Brain microvascular endothelial cell (primary cell): ENCODE measurements at regions not wholly inside any gene's neighbourhood (a gene's known extent, or its start where the extent isn't known, plus 50 kb on each side); places are given as distances from the start of the nearest gene placed in this dataset.
"Not testable (repeated sequence)": the region's sequence is repeated elsewhere in the genome, so short reads cannot be mapped to it uniquely, and the experiment has no call there.

Experiments used
- DNase-seq: peaks from one replicate; pipeline ENCODE4 v3.0.0-alpha.2; 2020
- H3K27ac ChIP-seq: fragments of 250-450 bp; sonication (Bioruptor Pico); 2 replicates; pipeline ENCODE4 v1.5.1; 2020; ENCODE audit warnings: mild to moderate bottlenecking, moderate library complexity
- H3K27me3 ChIP-seq: fragments of 250-450 bp; sonication (Bioruptor Pico); replicated peaks from 2 replicates; pipeline ENCODE4 v1.5.1; 2020; ENCODE audit warnings: mild to moderate bottlenecking
- H3K36me3 ChIP-seq: fragments of 250-450 bp; sonication (Bioruptor Pico); replicated peaks from 2 replicates; pipeline ENCODE4 v1.5.1; 2020; ENCODE audit warnings: mild to moderate bottlenecking
- H3K4me3 ChIP-seq: 2 replicates; pipeline ENCODE4 v1.5.1; 2011; ENCODE audit warnings: low read depth, mild to moderate bottlenecking, control low read depth, low read length, moderate library complexity
- CTCF ChIP-seq: IDR thresholded peaks from 2 replicates; pipeline ENCODE4 v1.5.1; 2011; ENCODE audit warnings: low read depth, mild to moderate bottlenecking, moderate library complexity, low read length, control low read depth, inconsistent platforms; ENCODE audit errors: missing control alignments
- in situ Hi-C: cut with HindIII; loops from 2 replicates; pipeline ENCODE4 v1.10.0; 2017; ENCODE audit warnings: low sequenced_read_pairs, low pct_ligation_motif_present

- Histone ChIP-seq H3K36me3 (no peaks in the 10 kb centered on the region), H3K27ac (no peak overlapping the region), H3K27me3 (no peaks in the 10 kb centered on the region), H3K4me3 (no peak overlapping the region)
- DNase-seq, result no peak
- no peak for TF ChIP-seq CTCF
- in situ Hi-C loops, result no loop called here
Measured at GRCh38 chr11:37313266-37313665, 715.2 kb upstream of the RAG2 start.

DNA sequence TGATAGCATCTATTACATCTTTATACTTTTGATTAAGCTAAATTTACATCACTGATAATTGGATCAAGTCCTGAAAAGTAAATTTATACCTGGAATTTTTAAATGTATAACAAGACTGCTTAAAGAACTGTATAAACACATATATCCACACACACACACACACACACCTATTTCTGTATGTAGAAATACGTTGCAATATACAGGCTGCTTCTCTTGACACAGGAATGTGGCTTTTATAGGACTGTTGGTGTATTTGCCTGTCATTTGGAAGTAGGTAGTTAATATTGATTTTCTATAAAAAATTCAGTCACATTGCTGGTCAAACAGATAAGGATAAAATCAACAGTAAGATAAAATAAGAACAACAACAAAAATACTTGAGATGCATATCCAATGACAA, 708.5 kb upstream of the RAG2 start:
- in situ Hi-C loops, result no loop called here
- no peak for TF ChIP-seq CTCF

DNA sequence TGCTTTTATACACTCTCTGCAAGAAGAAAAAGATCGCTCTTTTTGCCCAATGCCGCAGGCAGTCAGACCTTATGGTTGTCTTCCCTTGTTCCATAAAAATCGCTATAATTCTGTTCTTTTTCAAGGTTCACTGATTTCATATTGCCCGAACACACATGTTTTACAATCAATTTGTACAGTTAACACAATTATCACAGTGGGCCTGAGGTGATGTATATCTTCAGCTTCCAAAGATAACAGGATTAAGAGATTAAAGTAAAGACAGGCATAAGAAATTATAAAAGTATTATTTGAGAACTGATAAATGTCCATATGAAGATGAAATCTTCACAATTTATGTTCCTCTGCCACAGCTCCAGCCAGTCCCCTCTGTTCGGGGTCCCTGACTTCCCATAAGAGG, 703.4 kb upstream of the RAG2 start:
- H3K36me3 ChIP-seq, DNase-seq, H3K27ac ChIP-seq, H3K27me3 ChIP-seq, in situ Hi-C loops, H3K4me3 ChIP-seq: not testable (repeated sequence)

More for the DNA sequence above, 708.5 kb upstream of the RAG2 start:
- no peak overlapping the region for H3K27ac ChIP-seq
- H3K27me3 ChIP-seq, result no peaks in the 10 kb centered on the region
- no peak overlapping the region for H3K4me3 ChIP-seq
- H3K36me3 ChIP-seq, result no peaks in the 10 kb centered on the region
- no peak for DNase-seq

GRCh38 chr11:37298173-37298572, 700.1 kb upstream of the RAG2 start:
- no peak for DNase-seq
- H3K27ac ChIP-seq, result no peak overlapping the region
- no peaks in the 10 kb centered on the region for H3K36me3 ChIP-seq
- TF ChIP-seq CTCF, result no peak
- H3K4me3 ChIP-seq, result no peak overlapping the region
- in situ Hi-C loops, result no loop called here
- no peaks in the 10 kb centered on the region for H3K27me3 ChIP-seq

GRCh38 chr11:37286890-37287289, 688.9 kb upstream of the RAG2 start:
- in situ Hi-C loops, result no loop called here
- Histone ChIP-seq H3K36me3 (no peaks in the 10 kb centered on the region), H3K4me3 (no peak overlapping the region), H3K27ac (no peak overlapping the region), H3K27me3 (no peaks in the 10 kb centered on the region)
- DNase-seq, result no peak
- no peak for TF ChIP-seq CTCF

DNA sequence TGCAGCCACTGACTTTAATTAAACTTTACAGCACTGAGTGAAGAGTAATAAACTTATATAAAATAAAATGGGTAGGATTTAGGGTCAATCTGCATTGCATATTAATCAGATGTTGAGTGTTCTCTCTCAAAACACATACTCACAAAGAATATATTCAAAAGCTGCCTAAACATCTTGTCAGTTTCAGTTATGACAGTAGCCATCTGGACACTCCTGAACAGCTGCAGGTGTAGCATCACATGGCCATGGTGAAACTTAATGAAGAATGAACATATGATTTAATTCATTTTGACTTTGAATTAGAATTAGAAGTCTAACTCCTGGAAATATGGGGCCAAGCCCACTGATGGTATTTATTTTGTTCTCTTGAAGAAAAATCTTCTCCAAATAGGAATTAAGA, 684.3 kb upstream of the RAG2 start:
- Histone ChIP-seq H3K27me3 (no peaks in the 10 kb centered on the region), H3K36me3 (no peaks in the 10 kb centered on the region), H3K4me3 (no peak overlapping the region), H3K27ac (no peak overlapping the region)
- in situ Hi-C loops, result no loop called here
- DNase-seq, result no peak
- TF ChIP-seq CTCF, result no peak
